ENCODE measurements at regions not wholly inside any gene's neighbourhood (a gene's known extent, or its start where the extent isn't known, plus 50 kb on each side); places are given as distances from the start of the nearest gene placed in this dataset.

- TF ChIP-seq CTCF (IDR thresholded peaks at IDR 0.05) (no peak), EP300 (IDR thresholded peaks at IDR 0.05; ENCODE audit: low read depth) (no peak)
These were observed 322.1 kb upstream of the ARX start for GRCh38 chrX:25337841-25338240.

All from transverse colon (tissue), 3 donors.